GM21390 (cell line): ENCODE measurements at regions not wholly inside any gene's neighbourhood (a gene's known extent, or its start where the extent isn't known, plus 50 kb on each side); places are given as distances from the start of the nearest gene placed in this dataset.
"Not testable (repeated sequence)": the region's sequence is repeated elsewhere in the genome, so short reads cannot be mapped to it uniquely, and the experiment has no call there.

Source experiments
- ATAC-seq: cut with Tn5 transposase; IDR thresholded peaks from one replicate; pipeline ENCODE4 v1.9.1; 2021; ENCODE audit not compliant: unreplicated experiment

DNA sequence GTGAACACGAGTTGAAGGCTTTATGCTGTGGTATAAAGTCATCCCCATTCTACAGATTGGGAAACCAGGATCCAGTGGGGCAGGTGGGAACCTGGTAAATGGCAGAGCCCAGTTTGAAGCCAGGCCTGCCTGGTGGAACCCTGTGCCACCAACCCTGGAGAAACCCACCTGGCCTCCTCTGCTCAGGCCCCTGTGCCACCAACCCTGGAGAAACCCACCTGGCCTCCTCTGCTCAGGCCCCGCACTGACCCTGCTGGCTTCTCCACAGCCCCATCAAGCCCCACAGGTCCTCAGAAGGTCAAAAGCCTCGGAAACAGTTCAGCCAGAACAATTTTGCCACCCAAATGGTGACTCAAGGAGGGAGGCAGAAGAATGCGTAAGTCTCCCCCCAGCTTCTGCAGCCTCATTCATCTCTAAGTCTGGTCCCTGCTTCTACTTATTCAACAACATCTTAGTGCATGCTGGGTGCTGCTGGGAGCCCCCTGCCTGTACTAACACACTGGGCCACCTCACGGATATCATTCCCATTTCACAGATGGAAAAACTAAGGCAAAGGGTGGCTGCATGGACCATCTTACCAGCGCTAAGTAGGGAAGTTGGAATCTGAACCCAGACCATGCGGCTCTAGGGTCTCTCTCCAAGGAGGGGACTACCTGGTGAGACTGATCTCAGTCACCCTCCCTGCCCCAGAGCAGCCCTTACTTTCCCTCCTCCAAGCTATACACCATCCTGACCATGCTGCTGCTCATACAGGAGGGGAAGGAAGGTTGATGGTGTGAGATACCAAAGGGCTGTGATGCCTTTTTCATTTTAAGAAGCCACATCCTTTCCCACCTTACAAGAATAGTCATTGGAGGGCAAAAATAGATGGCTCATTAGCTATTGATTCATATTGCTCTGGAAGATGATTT lies 93.7 kb upstream of the ID2 start:
- ATAC-seq: no peak

DNA sequence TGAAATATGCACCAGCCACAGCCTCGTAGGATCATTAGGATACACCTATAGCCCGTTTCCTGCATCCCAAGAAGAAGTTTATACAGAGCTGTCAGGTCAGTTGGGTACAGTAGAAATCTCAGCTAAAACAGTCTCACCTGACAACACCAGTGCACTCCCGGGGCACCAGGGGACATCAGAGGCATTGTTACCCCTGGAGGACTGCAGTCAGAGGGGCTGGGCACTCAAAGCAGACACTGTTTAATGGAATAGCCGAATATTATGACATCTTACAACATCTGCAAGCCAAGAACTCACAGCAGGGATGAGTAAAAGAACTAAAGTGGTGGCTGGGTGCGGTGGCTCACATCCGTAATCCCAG lies 93.0 kb upstream of the ID2 start:
- ATAC-seq: no peak

DNA sequence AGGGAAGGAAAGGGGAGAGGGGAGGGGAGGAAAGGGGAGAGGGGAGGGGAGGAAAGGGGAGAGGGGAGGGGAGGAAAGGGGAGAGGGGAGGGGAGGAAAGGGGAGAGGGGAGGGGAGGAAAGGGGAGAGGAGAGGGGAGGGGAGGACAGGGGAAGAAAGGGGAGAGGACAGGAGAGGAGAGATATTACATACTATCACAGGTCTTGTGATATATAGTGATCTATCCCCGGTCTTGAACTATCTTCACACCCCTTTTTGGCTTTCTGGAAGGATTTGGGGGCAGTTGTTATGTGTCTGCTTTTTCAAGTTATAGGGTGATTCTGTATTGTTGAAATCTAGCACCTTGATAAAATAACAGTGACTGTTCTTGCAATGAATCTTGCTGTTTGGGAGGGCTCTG lies 92.1 kb upstream of the ID2 start:
- no peak for ATAC-seq

DNA sequence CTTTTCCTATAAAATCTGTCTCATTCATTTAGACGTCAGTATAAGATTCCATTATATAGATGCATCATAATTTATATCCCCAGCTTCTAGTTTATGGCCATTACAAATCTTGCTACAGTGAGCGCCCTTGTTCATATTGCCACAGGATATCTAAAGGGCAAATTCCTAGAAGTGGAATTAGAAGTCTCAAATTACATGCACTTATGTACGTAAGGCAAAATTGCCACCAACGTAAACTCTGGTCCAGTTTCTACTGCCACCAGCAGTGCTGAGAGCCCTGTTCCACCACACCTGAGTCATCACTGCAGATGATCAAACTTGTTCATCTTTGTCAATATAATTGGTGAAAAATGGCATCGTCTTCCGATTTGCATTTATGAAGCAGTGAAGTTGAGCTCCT lies 90.9 kb upstream of the ID2 start:
- ATAC-seq: no peak

DNA sequence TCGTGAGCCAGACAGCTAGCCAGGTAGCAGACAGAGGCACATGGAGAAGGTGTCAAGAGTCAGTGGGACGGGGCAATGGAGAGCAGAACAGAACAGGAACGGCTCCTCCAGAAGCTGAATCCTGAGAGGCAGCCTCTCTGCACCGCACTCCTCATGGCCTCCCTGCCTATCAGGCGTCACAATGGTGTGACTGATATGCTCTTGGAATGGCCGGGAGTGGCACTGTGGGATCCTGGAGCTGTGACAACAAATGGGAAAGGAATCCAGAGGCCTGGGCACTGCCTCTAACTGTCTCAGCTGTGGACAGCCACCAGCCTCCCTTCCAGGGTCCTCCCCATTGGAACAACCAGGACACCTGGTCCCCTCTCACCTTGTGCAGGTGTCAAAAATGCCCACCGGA lies 89.1 kb upstream of the ID2 start:
- no peak for ATAC-seq

DNA sequence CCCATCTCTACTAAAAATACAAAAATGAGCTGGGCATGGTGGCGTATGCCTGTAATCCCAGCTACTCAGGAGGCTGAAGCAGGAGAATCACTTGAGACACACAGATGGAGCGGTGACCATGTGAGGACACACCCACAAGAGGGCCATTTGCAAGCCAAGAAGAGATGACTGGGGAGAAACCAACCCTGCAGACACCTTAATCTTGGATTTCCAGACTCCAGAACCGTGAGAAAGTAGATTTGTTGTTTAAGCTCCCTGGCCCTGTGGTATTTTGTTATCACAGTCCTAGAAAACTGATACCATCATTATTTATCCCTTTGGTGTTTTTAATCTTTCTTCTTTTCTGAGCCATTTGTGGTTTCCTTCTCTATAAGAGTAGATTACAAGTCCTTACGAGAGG lies 88.6 kb upstream of the ID2 start:
- no peak for ATAC-seq

DNA sequence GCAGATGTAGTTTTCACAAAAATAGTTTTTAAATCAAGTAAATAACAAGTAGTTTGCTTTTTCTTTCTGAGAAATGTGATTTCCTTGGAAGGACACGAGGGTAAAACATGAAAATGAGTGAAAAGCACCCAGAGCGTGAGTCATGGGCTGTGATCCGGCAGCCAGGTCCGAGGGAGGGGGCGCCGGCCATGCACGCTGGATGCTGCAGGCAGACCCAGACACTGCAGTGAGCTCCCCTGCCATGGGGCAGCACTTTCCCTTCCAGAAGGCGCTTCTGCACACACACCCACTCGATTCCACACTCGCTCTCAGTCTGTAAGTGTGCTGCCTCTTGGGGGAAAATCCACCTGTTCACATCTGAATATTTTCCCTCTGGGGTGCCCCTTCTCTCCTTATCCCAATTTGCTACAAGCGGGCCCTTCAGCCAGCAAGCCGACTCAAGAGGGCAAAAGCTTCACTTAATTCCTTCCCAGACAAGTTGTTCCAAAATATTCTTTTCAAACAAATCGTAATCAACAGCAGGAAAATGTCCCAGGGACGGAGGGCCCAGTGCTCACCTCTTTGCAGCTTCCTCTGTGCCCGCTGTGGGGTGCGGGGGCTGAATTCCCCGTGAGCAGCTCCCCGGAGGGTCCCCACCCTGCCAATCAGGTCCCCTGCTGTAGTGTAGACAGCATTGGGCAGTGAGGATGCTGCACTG lies 87.0 kb upstream of the ID2 start:
- no peak for ATAC-seq

DNA sequence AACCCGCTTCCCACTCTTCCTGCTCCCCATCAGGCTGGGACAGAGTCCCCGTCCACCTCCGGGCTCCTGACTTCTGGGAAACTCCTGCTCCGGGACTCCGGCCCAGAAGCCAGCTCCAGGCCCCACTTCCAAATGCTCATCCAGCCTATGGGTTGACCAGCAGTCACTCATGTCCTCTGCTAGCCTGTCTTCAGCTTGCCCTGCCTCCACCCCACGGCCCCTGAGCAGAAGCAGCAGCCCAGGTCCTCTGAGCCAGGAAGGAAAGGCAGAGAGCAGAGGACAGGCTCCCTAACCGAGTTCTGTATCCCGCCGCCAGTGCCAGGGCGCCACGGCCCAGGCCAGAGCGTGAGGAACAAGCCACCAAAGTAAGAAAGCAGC lies 86.4 kb upstream of the ID2 start:
- no peak for ATAC-seq

DNA sequence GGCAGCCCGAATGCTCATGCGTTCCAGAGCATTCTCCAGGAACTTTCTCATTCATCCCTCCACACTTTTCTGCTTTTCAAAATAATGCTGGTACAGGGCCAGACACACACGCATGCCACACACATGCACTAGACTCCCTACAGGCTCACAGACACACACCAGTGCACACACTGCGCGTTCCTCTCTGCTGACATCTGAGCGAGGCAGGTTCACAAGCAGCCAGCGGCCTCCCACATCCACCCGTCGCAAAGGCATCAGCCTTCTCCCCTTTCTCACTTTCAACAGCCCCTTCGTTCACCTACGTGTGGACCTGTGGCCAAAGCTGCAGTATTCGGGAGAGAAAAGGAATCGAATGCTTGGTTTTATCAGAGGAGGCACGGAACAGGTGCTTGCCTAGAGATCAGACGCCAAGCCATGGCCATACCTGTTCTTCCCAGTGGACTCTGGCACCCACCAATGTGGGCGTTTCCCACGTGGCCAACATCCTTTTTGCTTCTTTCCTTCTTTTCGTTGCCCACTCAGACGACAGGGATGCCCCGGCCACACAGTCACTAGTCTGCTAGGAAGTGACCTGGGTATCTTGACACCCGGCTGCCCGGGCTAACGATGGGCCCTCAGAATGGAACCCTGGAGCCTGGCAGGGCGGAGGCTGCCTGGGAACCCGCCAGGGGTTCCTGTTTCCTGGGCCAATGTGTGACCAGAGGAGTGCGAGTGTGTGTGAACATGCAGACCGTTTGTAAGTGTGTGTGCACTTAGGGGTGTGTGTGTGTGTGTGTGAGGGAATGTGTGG lies 85.8 kb upstream of the ID2 start:
- ATAC-seq: no peak

DNA sequence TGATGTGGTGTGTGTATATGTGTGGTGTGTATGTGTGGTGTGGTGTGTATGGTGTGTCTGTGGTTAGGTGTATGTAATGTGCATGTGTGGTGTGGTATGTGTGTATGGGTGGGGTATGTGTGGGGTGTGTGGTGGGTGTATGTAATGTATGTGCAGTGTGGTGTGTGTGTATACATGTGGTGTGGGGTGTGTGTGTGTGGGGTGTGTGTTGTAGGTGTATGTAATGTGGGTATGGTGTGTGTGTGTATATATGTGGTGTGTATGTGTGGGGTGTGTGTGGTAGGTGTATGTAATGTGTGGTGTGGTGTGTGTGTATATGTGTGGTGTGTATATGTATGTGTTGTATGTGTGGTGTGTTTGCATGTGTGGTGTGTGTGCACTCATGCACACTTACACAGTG lies 84.8 kb upstream of the ID2 start:
- ATAC-seq: no peak

DNA sequence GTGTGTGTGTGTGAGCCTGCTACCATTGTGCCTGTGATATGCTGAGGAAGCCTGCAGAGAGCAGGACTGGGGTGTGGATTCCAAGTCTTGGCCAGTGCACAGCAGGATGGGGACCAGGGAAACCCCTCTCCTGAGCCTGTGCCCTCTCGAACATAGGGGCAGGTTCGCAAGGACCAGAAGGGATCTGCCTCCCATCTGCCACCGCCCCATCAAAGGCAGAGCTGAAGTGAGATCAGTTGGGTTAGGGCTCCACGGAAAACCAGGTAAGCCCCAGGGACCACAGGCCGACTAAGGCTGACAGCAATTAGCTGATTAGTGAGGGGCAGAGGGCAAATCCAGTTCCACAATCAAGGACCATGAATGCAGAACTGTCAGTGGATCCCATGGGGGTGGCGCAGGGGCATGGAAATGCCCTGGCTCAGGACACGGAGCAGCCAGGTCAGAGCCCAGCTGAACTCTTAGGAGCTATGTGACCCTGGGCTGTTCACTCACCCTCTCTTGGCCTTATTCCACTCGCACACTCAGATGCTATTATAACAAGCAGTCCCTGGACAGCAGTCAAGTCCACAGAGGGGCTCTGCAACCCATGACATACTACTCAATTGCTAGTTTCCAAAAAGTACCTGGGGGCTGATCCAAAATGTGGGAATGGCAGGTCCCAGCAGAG lies 84.2 kb upstream of the ID2 start:
- ATAC-seq: no peak

DNA sequence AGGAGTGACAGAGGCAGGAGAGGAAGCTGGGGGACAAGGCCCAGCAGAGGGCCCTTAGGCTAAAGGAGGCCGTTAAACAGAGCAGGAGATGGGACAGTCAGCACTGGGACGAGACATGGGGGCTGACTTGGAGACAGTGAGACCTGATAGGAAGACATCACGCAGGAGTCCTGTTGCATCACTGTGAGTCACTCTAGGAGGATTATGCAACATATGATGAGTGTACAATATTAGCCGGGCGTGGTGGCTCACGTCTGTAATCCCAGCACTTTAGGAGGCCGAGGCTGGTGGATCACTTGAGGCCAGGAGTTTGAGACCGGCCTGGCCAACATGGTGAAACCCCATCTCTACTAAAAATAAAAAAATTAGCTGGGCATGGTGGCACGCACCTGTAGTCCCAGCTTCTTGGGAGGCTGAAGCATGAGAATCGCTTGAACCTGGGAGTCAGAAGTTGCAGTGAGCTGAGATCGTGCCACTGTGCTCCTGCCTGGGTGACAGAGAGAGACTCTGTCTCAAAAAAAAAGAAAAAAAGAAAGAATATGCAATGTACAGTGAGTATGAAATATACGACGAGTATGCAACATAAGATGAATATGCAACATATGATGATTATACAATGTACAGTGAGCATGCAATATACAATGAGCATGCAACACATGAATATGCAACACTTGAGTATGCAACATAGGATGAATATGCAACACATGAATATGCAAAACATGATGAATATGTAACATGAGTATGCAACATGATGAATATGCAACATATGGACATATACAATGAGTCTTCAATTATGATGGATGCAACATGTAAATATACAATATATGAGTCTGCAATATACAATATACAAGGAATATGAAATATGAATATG lies 83.3 kb upstream of the ID2 start:
- ATAC-seq: no peak

DNA sequence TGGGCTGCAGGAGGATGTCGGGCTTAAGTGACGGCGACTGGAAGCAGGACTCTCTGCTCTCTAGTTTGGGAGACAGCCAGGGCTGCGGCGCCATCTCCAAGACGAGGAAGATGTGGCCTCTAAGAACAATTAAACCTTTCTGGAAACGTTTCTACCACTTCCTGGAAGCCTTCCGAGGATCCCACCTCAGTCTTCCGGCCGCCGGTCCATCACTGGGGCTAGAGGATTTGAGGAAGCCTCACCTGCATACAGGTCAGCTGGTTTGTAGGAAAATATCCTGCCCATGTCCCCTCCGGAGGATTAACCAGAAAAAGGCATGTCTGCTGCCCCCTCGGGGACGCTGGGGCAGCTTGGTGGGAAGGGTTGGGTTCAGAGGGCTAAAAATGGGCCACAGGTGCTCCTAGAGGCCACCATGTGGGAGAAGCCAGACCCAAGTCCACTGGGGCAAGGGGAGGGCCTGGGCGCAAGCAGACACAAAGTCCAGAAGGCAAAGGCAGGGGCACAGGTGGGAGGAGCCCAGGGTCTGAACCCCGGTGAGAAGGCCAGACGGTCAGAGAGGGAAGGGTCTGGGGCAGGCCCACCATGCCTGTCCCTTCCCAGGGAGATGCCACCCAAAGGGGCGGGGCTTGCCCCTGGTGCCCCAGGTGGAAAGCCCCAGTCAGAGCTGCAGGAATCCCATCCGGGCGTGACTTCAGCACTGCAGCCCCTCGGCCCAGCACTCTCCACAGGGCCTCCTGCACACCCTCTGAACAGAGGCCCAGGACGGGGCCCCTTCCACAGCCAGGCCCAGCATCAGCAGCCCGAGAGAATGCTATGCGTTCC lies 82.2 kb upstream of the ID2 start:
- no peak for ATAC-seq

DNA sequence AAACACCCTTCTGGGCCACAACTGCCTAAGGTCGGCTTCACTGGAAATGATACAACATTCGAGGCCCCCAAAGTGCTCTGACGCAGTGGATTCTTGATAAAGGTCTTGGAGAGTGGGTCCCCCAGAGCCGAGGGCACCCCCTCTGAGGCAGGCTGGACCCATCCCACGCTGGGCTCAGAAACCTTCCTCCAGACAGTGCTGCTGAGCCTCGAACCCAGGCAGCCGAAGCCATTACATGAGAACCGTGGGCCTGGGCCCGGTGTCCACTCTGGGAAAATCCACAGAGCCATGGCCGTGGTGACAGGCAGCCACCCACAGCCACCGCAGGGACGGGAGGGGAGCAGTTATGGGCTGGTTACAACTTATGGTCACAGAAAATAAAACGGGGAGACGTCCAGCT lies 81.4 kb upstream of the ID2 start:
- no peak for ATAC-seq

DNA sequence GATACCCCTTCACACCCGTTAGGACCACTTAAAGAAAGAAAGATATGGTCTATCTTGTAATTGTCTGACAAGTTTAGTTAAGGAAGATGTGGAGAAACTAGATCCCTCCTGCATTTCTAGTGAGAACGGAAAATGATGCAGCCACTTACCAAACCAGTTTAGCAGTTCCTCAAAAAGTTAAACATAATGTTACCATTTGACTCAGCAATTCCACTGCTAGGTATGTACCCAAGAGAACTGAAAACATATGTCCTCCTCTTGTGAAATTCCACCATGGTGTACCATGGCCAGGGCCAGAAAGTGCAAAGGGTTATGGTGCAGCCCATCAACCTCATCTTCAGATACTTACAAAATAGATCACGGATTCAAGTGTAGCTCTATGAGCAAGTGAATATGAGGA lies 79.0 kb upstream of the ID2 start:
- ATAC-seq: no peak

DNA sequence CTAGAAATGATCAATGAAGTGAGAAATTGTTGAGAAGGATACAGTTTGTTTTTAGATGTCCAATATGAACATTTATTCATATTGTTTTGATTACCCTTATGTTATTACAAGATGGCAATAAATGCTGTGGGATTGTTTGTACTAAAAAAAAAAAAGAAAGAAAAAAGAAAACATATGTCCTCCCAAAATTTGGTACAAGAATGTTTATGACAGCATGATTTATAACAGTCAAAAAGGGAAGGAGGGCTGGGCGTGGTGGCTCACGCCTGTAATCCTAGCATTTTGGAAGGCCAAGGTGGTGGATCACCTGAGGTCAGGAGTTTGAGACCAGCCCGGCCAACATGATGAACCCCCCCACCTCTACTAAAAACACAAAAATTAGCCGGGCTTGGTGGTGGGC lies 78.5 kb upstream of the ID2 start:
- ATAC-seq: not testable (repeated sequence)

DNA sequence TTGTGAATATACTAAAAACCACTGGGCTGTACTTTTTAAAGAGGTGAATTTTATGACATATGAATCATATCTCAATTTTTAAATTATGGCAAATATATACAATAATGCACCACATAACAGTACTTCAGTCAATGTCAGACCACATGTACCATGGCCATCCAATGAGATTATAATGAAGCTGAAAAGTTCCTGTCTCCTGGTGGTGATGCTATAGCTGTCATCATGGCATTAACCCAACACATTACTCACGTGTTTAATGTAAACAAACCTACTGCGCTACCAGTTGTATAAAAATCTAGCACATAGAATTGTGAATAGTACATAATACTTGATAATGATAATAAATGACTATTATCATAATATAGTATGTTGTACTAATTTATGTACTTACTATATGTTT lies 77.6 kb upstream of the ID2 start:
- no peak for ATAC-seq

DNA sequence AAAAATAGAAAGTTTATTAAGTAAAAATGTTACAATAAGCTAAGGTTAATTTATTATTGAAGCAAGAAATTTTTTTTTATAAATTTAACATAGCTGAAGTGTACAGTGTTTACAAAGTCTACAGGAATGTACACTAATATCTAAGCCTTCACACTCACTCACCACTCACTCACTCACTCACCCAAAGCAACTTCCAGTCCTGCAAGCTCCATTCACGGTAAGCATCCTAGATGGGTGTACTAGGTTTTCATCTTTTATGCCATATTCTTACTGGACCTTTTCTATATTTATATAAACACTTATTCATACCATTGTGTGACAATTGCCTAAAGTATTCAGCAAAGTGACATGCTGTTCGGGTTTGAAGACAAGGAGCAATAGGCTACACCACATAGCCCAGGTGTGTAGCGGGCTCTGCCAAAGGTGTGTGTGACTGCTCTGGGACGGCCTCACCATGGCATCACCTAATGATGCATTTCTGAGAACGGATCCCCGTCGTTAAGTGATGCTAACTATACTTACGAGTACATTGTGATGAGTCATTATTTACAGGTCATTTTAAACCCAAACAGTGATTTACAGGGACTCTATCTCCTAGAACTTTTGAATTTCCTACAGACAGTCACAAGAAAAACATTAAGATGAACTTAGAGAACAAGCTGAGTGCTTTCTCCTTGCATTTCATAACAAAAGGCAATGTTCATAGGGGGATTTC lies 76.3 kb upstream of the ID2 start:
- no peak for ATAC-seq

DNA sequence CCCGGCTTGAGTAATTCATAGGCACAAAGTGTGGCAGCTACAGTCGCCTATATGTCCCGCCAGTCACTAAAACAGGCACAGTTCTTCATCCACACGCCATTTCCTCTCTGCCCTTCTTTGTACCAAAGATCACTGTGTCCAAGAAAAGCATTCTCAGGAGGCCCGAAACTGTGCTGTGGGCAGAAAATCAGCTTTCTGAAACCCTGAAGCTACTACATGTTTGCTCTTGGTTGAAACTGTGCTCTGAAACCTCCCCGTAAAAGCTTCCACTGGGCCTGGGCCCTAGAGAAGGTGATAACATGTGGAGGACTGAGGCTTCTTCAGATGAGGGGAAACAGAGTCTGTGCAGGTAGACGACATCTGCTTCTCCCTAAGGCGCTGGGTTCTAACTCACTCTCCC lies 75.6 kb upstream of the ID2 start:
- ATAC-seq: peak; percentile 96
